Endodermal cell (in vitro differentiated cells): ENCODE measurements at regions not wholly inside any gene's neighbourhood (a gene's known extent, or its start where the extent isn't known, plus 50 kb on each side); places are given as distances from the start of the nearest gene placed in this dataset.
A peak's percentile ranks its signal among the peaks of the same experiment; 100 is the strongest.

ENCODE experiments used
- DNase-seq: peaks from one replicate; pipeline ENCODE4 v3.0.0-alpha.2; 2017
- H3K27ac ChIP-seq: 2 replicates; pipeline ENCODE4 v1.5.1; 2013; ENCODE audit warnings: mild to moderate bottlenecking, low read depth, low read length, moderate library complexity
- H3K27me3 ChIP-seq: 2 replicates; pipeline ENCODE4 v1.6.1; 2013; ENCODE audit warnings: mild to moderate bottlenecking, low read length, moderate library complexity; ENCODE audit not compliant: insufficient read depth, control insufficient read depth, poor library complexity, severe bottlenecking
- H3K36me3 ChIP-seq: 2 replicates; pipeline ENCODE4 v1.7.0; 2013; ENCODE audit warnings: mild to moderate bottlenecking, low read length, moderate library complexity; ENCODE audit not compliant: control insufficient read depth, insufficient read depth
- H3K4me1 ChIP-seq: one replicate; pipeline ENCODE4 v1.7.0; 2013; ENCODE audit warnings: low read length; ENCODE audit not compliant: control insufficient read depth, insufficient read depth
- H3K4me3 ChIP-seq: 2 replicates; pipeline ENCODE4 v1.5.1; 2013; ENCODE audit warnings: mild to moderate bottlenecking, low read length, moderate library complexity
- H3K9ac ChIP-seq: 2 replicates; pipeline ENCODE4 v1.6.1; 2013; ENCODE audit warnings: mild to moderate bottlenecking, low read length, moderate library complexity; ENCODE audit not compliant: poor library complexity, severe bottlenecking; ENCODE audit errors: extremely low read depth
- H3K9me3 ChIP-seq: 2 replicates; pipeline ENCODE4 v1.6.1; 2013; ENCODE audit warnings: mild to moderate bottlenecking, low read length, moderate library complexity; ENCODE audit not compliant: control insufficient read depth
- H3K27ac Mint-ChIP-seq: 2 replicates; pipeline ENCODE4 v1.8.0; 2020; ENCODE audit warnings: mixed read lengths
- H3K27me3 Mint-ChIP-seq: 2 replicates; pipeline ENCODE4 v1.8.0; 2021; ENCODE audit warnings: mild to moderate bottlenecking, mixed read lengths; ENCODE audit not compliant: insufficient read depth
- H3K36me3 Mint-ChIP-seq: 2 replicates; pipeline ENCODE4 v1.8.0; 2020; ENCODE audit warnings: low read depth, mixed read lengths
- H3K4me1 Mint-ChIP-seq: 2 replicates; pipeline ENCODE4 v1.8.0; 2020; ENCODE audit warnings: mixed read lengths
- H3K4me3 Mint-ChIP-seq: 2 replicates; pipeline ENCODE4 v1.8.0; 2020; ENCODE audit warnings: mild to moderate bottlenecking, moderate library complexity, mixed read lengths
- H3K9me3 Mint-ChIP-seq: 2 replicates; pipeline ENCODE4 v1.8.0; 2020; ENCODE audit warnings: mild to moderate bottlenecking, mixed read lengths
- WGBS, 2 experiments: methylation state at CpG; one replicate each; pipeline versions ENCODE4 v1.1.5 to v1.1.7; 2013; ENCODE audit warnings: missing lambda C conversion rate in 2 of 2, mixed read lengths in 1 of 2; ENCODE audit not compliant: insufficient coverage in 1 of 2, insufficient read length in 1 of 2; 5-methylcytosine and 5-hydroxymethylcytosine counted together
- TF ChIP-seq, protein P1 (sequence below): fragments of 200-600 bp; sonication (generic); conservative IDR thresholded peaks from 2 replicates; pipeline ENCODE4 v1.5.0; 2021; ENCODE audit warnings: antibody characterized with exemption, mild to moderate bottlenecking

DNA sequence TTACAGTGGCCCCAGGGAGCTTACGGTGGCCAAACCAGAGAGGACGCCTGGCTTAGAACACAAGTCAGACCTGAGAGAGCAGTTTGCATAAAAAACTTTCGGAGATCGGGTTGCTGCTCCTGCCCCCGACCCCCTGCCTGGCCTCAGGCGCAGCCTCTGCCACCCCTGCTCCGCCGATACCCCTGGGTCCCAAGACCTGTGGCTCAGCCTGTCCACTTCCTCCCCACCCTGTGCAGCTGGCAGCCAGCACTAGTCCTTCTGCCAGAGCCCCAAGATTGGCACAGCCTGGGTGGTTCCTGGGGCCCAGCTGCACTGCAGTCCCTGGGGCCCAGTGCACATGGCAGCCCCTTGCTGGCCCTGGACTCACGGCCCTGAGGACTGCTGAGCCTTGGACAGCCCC, 56.2 kb upstream of the SOX1 start:
- TF ChIP-seq, protein P1, sequence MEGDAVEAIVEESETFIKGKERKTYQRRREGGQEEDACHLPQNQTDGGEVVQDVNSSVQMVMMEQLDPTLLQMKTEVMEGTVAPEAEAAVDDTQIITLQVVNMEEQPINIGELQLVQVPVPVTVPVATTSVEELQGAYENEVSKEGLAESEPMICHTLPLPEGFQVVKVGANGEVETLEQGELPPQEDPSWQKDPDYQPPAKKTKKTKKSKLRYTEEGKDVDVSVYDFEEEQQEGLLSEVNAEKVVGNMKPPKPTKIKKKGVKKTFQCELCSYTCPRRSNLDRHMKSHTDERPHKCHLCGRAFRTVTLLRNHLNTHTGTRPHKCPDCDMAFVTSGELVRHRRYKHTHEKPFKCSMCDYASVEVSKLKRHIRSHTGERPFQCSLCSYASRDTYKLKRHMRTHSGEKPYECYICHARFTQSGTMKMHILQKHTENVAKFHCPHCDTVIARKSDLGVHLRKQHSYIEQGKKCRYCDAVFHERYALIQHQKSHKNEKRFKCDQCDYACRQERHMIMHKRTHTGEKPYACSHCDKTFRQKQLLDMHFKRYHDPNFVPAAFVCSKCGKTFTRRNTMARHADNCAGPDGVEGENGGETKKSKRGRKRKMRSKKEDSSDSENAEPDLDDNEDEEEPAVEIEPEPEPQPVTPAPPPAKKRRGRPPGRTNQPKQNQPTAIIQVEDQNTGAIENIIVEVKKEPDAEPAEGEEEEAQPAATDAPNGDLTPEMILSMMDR = no peak
- no peak for DNase-seq
- H3K36me3 ChIP-seq = no peaks in the 10 kb centered on the region
- 88 to 92% methylated on average over 8 to 9 of the region's 9 CpGs for WGBS, 2 experiments
- no peak overlapping the region for H3K4me3 Mint-ChIP-seq
- H3K27ac Mint-ChIP-seq = no peak overlapping the region
- no peak overlapping the region for H3K27ac ChIP-seq
- no peaks in the 10 kb centered on the region for H3K4me1 Mint-ChIP-seq
- H3K4me3 ChIP-seq = no peak overlapping the region
- peaks cover 8% of the 10 kb centered on the region for H3K27me3 Mint-ChIP-seq
- no peaks in the 10 kb centered on the region for H3K4me1 ChIP-seq
- peaks cover 19% of the 10 kb centered on the region for H3K9me3 Mint-ChIP-seq
- no peaks in the 10 kb centered on the region for H3K9me3 ChIP-seq
- no peaks in the 10 kb centered on the region for H3K27me3 ChIP-seq
- H3K9ac ChIP-seq = no peak overlapping the region
- no peaks in the 10 kb centered on the region for H3K36me3 Mint-ChIP-seq

DNA sequence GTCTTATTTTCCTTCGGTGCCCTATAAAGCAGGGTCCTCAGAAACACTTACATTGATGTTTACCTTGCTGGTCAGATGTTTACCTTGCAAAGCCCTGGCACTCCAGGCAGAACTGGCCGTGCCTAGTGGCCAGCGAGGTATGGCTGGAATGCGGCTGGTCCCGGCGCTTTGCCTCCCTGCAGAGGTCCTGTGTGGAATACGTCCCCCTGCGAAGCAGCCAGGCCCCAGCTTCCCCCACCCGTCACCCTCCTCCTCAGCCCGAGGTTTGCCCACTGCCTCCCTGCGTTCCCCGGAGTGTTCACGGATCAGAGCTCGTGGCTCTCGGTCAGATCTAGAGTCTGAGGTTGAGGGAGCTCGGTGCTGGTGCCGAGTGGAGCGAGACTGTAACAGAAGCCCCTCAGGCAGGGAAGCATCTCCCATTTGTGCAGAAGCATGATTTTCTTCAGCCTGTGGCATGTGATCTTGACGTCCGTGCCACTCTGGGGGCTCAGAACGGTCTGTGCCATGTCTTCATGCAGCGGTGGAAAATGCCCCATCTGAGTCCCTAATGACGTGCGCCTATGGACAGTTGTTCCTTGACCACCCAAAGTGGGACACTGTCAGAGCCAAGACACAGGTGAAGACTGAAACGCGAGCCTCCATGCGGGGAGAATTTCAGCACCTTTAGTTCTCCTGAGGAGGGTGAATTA, 54.8 kb upstream of the SOX1 start:
- 81 to 87% methylated on average over 24 to 27 of the region's 27 CpGs for WGBS, 2 experiments
- TF ChIP-seq, protein P1 = no peak

DNA sequence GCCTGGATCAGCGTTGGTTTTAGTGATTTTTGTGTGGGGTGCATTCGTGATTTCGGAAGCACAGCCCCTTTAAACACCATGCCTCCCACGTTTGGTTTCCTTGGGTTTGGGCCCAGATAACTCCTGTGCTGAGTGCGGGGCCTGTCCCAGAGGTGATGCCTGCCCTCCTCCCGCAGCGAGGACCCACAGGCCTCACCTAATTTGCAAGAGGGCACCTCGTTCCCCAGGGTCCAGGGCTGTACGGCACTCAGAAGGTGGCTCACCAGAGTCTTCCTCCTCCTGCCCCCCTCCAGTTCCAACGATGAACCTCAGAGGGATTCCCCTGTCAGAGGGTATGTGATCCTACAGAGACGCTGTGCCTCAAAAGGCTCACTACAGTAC, 54.3 kb upstream of the SOX1 start:
- Histone ChIP-seq H3K27me3 (no peaks in the 10 kb centered on the region), H3K9me3 (no peaks in the 10 kb centered on the region), H3K4me3 (no peak overlapping the region), H3K4me1 (no peaks in the 10 kb centered on the region), H3K9ac (no peak overlapping the region), H3K27ac (no peak overlapping the region), H3K36me3 (no peaks in the 10 kb centered on the region)
- H3K36me3 Mint-ChIP-seq = no peaks in the 10 kb centered on the region
- H3K4me3 Mint-ChIP-seq = no peak overlapping the region
- no peak for DNase-seq
- H3K4me1 Mint-ChIP-seq = no peaks in the 10 kb centered on the region
- 89 to 93% methylated on average over 9 to 11 of the region's 11 CpGs for WGBS, 2 experiments
- H3K27ac Mint-ChIP-seq = no peak overlapping the region
- TF ChIP-seq, protein P1 = no peak
- peaks cover 6% of the 10 kb centered on the region for H3K9me3 Mint-ChIP-seq
- peaks cover 2% of the 10 kb centered on the region for H3K27me3 Mint-ChIP-seq

More for the DNA sequence above, 54.8 kb upstream of the SOX1 start:
- Mint-ChIP-seq H3K9me3 (peaks cover 8% of the 10 kb centered on the region), H3K4me3 (no peak overlapping the region), H3K36me3 (no peaks in the 10 kb centered on the region), H3K4me1 (no peaks in the 10 kb centered on the region), H3K27ac (no peak overlapping the region), H3K27me3 (peaks cover 4% of the 10 kb centered on the region)
- peak; percentile 72 for DNase-seq
- Histone ChIP-seq H3K27me3 (no peaks in the 10 kb centered on the region), H3K36me3 (no peaks in the 10 kb centered on the region), H3K4me3 (no peak overlapping the region), H3K4me1 (no peaks in the 10 kb centered on the region), H3K9me3 (no peaks in the 10 kb centered on the region), H3K27ac (no peak overlapping the region), H3K9ac (no peak overlapping the region)
